HEK293T (cell line): ENCODE measurements at regions not wholly inside any gene's neighbourhood (a gene's known extent, or its start where the extent isn't known, plus 50 kb on each side); places are given as distances from the start of the nearest gene placed in this dataset.

Experiments used
- CTCF ChIA-PET: fragments of 350-600 bp; formaldehyde crosslinking; extraction: SDS; loops from one replicate; lab custom pipeline; 2021; ENCODE audit warnings: antibody characterized with exemption, inconsistent platforms; lab: Yijun Ruan, JAX
- POLR2A ChIA-PET: fragments of 350-600 bp; formaldehyde crosslinking; extraction: SDS; loops from one replicate; lab custom pipeline; 2020; ENCODE audit warnings: antibody characterized with exemption, inconsistent platforms; lab: Yijun Ruan, JAX
- DNase-seq: peaks from one replicate; pipeline ENCODE4 v3.0.0; 2012; ENCODE audit warnings: mixed read lengths; ENCODE audit errors: extremely low spot score
- ARNT ChIP-seq: fragments of 450-650 bp; IDR thresholded peaks from 2 replicates; pipeline ENCODE4 v1.6.1; 2017; ENCODE audit warnings: mild to moderate bottlenecking
- BHLHE40 ChIP-seq: fragments of 450-650 bp; IDR thresholded peaks from 2 replicates; pipeline ENCODE4 v1.6.1; 2016; ENCODE audit warnings: mild to moderate bottlenecking, moderate library complexity, borderline replicate concordance
- CTBP1 ChIP-seq: fragments of 450-650 bp; IDR thresholded peaks from 2 replicates; pipeline ENCODE4 v1.6.1; 2016; ENCODE audit warnings: borderline replicate concordance
- ELF4 ChIP-seq: fragments of 450-650 bp; IDR thresholded peaks from 2 replicates; pipeline ENCODE4 v1.6.1; 2017; ENCODE audit warnings: antibody characterized with exemption
- FOXA1 ChIP-seq: fragments of 450-650 bp; IDR thresholded peaks from 2 replicates; pipeline ENCODE4 v1.6.1; 2016; ENCODE audit warnings: mild to moderate bottlenecking
- FOXK2 ChIP-seq: fragments of 450-650 bp; IDR thresholded peaks from 2 replicates; pipeline ENCODE4 v1.6.1; 2016; ENCODE audit warnings: mild to moderate bottlenecking
- FOXM1 ChIP-seq: fragments of 450-650 bp; IDR thresholded peaks from 2 replicates; pipeline ENCODE4 v1.6.1; 2017; ENCODE audit warnings: mild to moderate bottlenecking, borderline replicate concordance
- HDGF ChIP-seq: fragments of 450-650 bp; IDR thresholded peaks from 2 replicates; pipeline ENCODE4 v1.6.1; 2017; ENCODE audit warnings: antibody characterized with exemption, borderline replicate concordance
- L3MBTL2 ChIP-seq: fragments of 450-650 bp; conservative IDR thresholded peaks from 2 replicates; pipeline ENCODE4 v1.6.1; 2016; ENCODE audit warnings: mild to moderate bottlenecking
- LEF1 ChIP-seq: fragments of 450-650 bp; IDR thresholded peaks from 2 replicates; pipeline ENCODE4 v1.6.1; 2017; ENCODE audit warnings: mild to moderate bottlenecking, borderline replicate concordance
- NFRKB ChIP-seq: fragments of 450-650 bp; IDR thresholded peaks from 2 replicates; pipeline ENCODE4 v1.6.1; 2016; ENCODE audit warnings: mild to moderate bottlenecking, moderate library complexity
- PKNOX1 ChIP-seq: fragments of 450-650 bp; IDR thresholded peaks from 2 replicates; pipeline ENCODE4 v1.6.1; 2016
- SP1 ChIP-seq: fragments of 450-650 bp; IDR thresholded peaks from 2 replicates; pipeline ENCODE4 v1.6.1; 2017
- SUZ12 ChIP-seq: fragments of 450-650 bp; IDR thresholded peaks from 2 replicates; pipeline ENCODE4 v1.6.1; 2016; ENCODE audit warnings: mild to moderate bottlenecking
- TARDBP ChIP-seq: fragments of 450-650 bp; IDR thresholded peaks from 2 replicates; pipeline ENCODE4 v1.6.1; 2016
- ZNF384 ChIP-seq: fragments of 450-650 bp; IDR thresholded peaks from 2 replicates; pipeline ENCODE4 v1.6.1; 2016

- no peak for TF ChIP-seq L3MBTL2
- no peak for TF ChIP-seq PKNOX1
- TF ChIP-seq TARDBP, result no peak
- ChIA-PET CTCF (interaction anchor here (0.9 to 1.4 kb wide), 3 partner anchors 9 to 61 kb away, joined by 3 to 4 read pairs (median 3); no protein-coding TSS in a partner anchor), POLR2A (no interaction called here)
- DNase-seq, result no peak
Observed at GRCh38 chr14:30223385-30223785, 295.7 kb upstream of the PRKD1 start.

GRCh38 chr14:30223966-30224365 lies 296.3 kb upstream of the PRKD1 start:
- ChIA-PET POLR2A (no interaction called here), CTCF (interaction anchor here (0.9 kb wide), 1 partner anchor 60 kb away, joined by 4 read pairs; no protein-coding TSS in a partner anchor)
- no peak for TF ChIP-seq SUZ12
- no peak for TF ChIP-seq L3MBTL2
- TF ChIP-seq FOXA1, result no peak
- TF ChIP-seq HDGF, result no peak
- TF ChIP-seq FOXM1, result no peak
- TF ChIP-seq NFRKB, result no peak
- no peak for TF ChIP-seq FOXK2
- no peak for TF ChIP-seq ARNT
- no peak for TF ChIP-seq CTBP1
- no peak for TF ChIP-seq LEF1
- no peak for TF ChIP-seq PKNOX1
- no peak for DNase-seq

- no peak for TF ChIP-seq HDGF
- no peak for TF ChIP-seq SP1
- TF ChIP-seq ZNF384, result no peak
- no peak for TF ChIP-seq LEF1
- no peak for TF ChIP-seq L3MBTL2
- TF ChIP-seq PKNOX1, result no peak
- TF ChIP-seq ARNT, result no peak
- TF ChIP-seq FOXK2, result no peak
- DNase-seq, result no peak
- CTCF ChIA-PET, result interaction anchor here (1.3 kb wide), 1 partner anchor 46 kb away, joined by 3 read pairs; no protein-coding TSS in a partner anchor
- POLR2A ChIA-PET, result no interaction called here
Observed at GRCh38 chr14:30225176-30225575, 297.5 kb upstream of the PRKD1 start.

GRCh38 chr14:30227436-30227835 lies 299.8 kb upstream of the PRKD1 start:
- TF ChIP-seq ARNT, result no peak
- TF ChIP-seq FOXA1, result no peak
- TF ChIP-seq NFRKB, result no peak
- TF ChIP-seq ELF4, result no peak
- TF ChIP-seq FOXK2, result no peak
- TF ChIP-seq HDGF, result no peak
- TF ChIP-seq L3MBTL2, result no peak
- TF ChIP-seq SUZ12, result no peak
- TF ChIP-seq BHLHE40, result no peak
- no peak for TF ChIP-seq SP1
- no peak for TF ChIP-seq FOXM1
- no peak for TF ChIP-seq ZNF384
- no peak for TF ChIP-seq TARDBP
- no peak for TF ChIP-seq CTBP1
- no peak for TF ChIP-seq LEF1
- no peak for TF ChIP-seq PKNOX1
- no peak for DNase-seq
- ChIA-PET POLR2A (no interaction called here), CTCF (no interaction called here)

- POLR2A ChIA-PET, result no interaction called here
- CTCF ChIA-PET, result no interaction called here
- no peak for DNase-seq
Observed at GRCh38 chr14:30227876-30228275, 300.2 kb upstream of the PRKD1 start.

GRCh38 chr14:30230719-30231118 lies 303.1 kb upstream of the PRKD1 start:
- TF ChIP-seq TARDBP (no peak), FOXA1 (no peak), CTBP1 (no peak), ELF4 (no peak), HDGF (no peak), SP1 (no peak), BHLHE40 (no peak), LEF1 (no peak), NFRKB (no peak), ZNF384 (no peak), FOXM1 (no peak), L3MBTL2 (no peak), SUZ12 (no peak), PKNOX1 (no peak), FOXK2 (no peak), ARNT (no peak)
- ChIA-PET CTCF (no interaction called here), POLR2A (no interaction called here)
- DNase-seq, result no peak

More at GRCh38 chr14:30227876-30228275, 300.2 kb upstream of the PRKD1 start:
- TF ChIP-seq ARNT, result no peak
- TF ChIP-seq FOXK2, result no peak
- no peak for TF ChIP-seq FOXA1
- no peak for TF ChIP-seq ELF4
- no peak for TF ChIP-seq NFRKB
- TF ChIP-seq L3MBTL2, result no peak
